ENCODE measurements at regions not wholly inside any gene's neighbourhood (a gene's known extent, or its start where the extent isn't known, plus 50 kb on each side); places are given as distances from the start of the nearest gene placed in this dataset.

DNA sequence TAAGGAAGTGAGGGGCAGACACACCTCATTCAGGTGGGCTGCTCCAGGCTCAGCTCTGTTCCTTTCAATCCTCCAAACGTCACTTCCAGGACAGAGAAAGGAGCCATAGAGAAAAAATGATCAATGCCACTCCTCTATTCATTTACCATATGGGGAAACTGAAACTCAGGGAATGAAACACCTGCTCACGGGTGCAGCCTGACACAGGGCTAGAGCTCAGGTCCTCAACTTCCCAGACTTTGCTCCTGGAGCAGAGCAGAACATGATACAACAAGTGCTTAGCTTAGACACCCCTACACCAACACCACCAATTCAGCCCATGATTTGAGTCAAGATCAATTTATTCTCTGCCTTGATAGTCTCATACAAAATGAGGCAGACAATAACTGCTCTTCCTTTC is 58.5 kb upstream of the LPP start:
- Histone ChIP-seq H3K4me3 (ENCODE audit: low read depth, low read length) (no peak overlapping the region), H3K4me1 (no peaks in the 10 kb centered on the region), H3K9ac (no peak overlapping the region), H2AFZ (no peak overlapping the region), H3K27ac (no peak overlapping the region), H3K36me3 (ENCODE audit: control insufficient read depth, insufficient read depth, low read length) (no peaks in the 10 kb centered on the region), H3K27me3 (ENCODE audit: control insufficient read depth, insufficient read depth, low read length) (no peaks in the 10 kb centered on the region), H3K79me2 (no peaks in the 10 kb centered on the region), H3K9me3 (ENCODE audit: control insufficient read depth, low read length) (no peaks in the 10 kb centered on the region), H3K4me2 (ENCODE audit: low read length) (no peak overlapping the region)
- TF ChIP-seq, protein P1, sequence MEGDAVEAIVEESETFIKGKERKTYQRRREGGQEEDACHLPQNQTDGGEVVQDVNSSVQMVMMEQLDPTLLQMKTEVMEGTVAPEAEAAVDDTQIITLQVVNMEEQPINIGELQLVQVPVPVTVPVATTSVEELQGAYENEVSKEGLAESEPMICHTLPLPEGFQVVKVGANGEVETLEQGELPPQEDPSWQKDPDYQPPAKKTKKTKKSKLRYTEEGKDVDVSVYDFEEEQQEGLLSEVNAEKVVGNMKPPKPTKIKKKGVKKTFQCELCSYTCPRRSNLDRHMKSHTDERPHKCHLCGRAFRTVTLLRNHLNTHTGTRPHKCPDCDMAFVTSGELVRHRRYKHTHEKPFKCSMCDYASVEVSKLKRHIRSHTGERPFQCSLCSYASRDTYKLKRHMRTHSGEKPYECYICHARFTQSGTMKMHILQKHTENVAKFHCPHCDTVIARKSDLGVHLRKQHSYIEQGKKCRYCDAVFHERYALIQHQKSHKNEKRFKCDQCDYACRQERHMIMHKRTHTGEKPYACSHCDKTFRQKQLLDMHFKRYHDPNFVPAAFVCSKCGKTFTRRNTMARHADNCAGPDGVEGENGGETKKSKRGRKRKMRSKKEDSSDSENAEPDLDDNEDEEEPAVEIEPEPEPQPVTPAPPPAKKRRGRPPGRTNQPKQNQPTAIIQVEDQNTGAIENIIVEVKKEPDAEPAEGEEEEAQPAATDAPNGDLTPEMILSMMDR (IDR thresholded peaks at IDR 0.05): no peak

DNA sequence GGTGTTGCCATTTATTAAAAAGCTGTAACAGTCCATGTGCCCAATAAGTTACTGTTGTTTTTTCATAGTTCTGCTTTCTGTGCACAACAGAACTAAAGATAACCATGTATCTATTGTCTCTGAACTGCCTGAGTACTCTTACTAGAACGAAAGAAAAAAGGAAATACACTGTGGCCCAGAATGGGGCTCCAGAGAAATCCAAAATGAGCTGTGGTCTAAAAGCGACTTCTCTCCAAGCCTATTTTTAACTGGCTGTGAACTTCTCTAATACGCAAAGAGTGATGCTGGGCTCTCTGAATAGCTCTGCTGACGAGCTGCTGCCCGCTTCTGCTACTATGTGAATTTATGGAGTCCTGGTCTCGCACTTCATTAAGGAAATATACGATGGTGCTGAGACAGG is 56.2 kb upstream of the LPP start:
- no peak overlapping the region for H3K4me3 ChIP-seq (ENCODE audit: low read depth, low read length)
- H3K79me2 ChIP-seq: no peaks in the 10 kb centered on the region
- H3K4me1 ChIP-seq: no peaks in the 10 kb centered on the region
- TF ChIP-seq, protein P1 (IDR thresholded peaks at IDR 0.05): no peak
- no peak overlapping the region for H3K4me2 ChIP-seq (ENCODE audit: low read length)
- no peaks in the 10 kb centered on the region for H3K27me3 ChIP-seq (ENCODE audit: control insufficient read depth, insufficient read depth, low read length)
- H2AFZ ChIP-seq: no peak overlapping the region
- H3K27ac ChIP-seq: no peak overlapping the region
- no peaks in the 10 kb centered on the region for H3K9me3 ChIP-seq (ENCODE audit: control insufficient read depth, low read length)
- H3K9ac ChIP-seq: no peak overlapping the region
- no peaks in the 10 kb centered on the region for H3K36me3 ChIP-seq (ENCODE audit: control insufficient read depth, insufficient read depth, low read length)

DNA sequence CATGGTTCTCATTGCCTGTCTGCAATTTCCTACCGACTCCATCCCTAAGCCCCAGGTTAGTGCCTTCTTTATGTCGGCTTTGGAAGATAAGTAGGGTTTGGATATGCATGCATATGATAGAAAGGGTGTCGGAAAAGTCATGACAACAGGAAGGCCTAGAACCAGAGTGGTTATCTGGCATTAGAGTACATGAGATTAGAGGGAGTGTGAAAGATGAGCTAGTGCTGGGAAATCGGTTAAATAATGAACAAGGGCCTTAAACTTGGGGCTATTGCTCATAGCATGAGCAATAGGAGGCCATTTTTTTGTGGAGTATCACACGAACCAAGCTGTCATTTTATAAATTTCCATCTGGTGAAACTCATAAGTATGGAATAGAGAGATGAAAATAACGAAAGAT is 54.0 kb upstream of the LPP start:
- H3K27ac ChIP-seq: no peak overlapping the region
- H3K79me2 ChIP-seq: no peaks in the 10 kb centered on the region
- TF ChIP-seq, protein P1 (IDR thresholded peaks at IDR 0.05): no peak
- no peak overlapping the region for H3K4me3 ChIP-seq (ENCODE audit: low read depth, low read length)
- no peaks in the 10 kb centered on the region for H3K27me3 ChIP-seq (ENCODE audit: control insufficient read depth, insufficient read depth, low read length)
- H3K36me3 ChIP-seq (ENCODE audit: control insufficient read depth, insufficient read depth, low read length): no peaks in the 10 kb centered on the region
- no peak overlapping the region for H3K9ac ChIP-seq
- H3K4me1 ChIP-seq: no peaks in the 10 kb centered on the region
- no peak overlapping the region for H3K4me2 ChIP-seq (ENCODE audit: low read length)
- no peak overlapping the region for H2AFZ ChIP-seq
- no peaks in the 10 kb centered on the region for H3K9me3 ChIP-seq (ENCODE audit: control insufficient read depth, low read length)

DNA sequence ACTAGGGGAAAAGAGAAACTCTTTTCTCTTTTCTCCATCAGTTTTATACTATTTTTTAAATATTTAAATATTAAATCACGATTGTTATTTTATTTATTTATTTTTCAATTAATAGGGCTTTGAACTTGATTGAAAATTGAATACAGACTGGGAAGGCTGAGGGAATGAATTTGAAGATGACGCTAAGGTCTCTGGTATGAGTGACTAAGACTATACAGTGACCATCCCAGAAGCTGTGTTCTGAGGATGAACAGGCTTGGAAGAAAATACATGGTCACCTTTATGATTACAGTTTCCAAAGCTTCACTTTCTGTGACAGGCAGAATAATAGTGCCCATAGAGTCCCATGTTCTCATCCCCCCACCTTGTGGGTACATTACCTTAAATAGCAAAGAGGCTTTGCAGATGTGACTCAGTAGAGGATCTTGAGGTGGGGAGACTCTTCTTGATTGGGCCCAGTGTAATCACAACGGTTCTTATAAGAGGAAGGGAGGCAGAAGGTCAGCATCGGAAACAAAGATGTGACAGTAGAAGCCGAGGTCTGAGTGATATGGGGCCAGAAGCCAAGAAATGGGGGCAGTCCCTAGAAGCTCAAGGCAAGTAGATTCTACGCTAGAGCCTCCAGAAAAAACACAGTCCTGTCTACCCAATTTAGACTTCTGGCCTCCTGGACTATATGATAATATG is 51.0 kb upstream of the LPP start:
- Histone ChIP-seq H3K36me3 (ENCODE audit: control insufficient read depth, insufficient read depth, low read length) (no peaks in the 10 kb centered on the region), H3K9me3 (ENCODE audit: control insufficient read depth, low read length) (no peaks in the 10 kb centered on the region), H3K27me3 (ENCODE audit: control insufficient read depth, insufficient read depth, low read length) (no peaks in the 10 kb centered on the region), H3K79me2 (no peaks in the 10 kb centered on the region), H3K4me1 (no peaks in the 10 kb centered on the region), H3K4me2 (ENCODE audit: low read length) (no peak overlapping the region), H3K27ac (no peak overlapping the region), H3K4me3 (ENCODE audit: low read depth, low read length) (no peak overlapping the region), H3K9ac (no peak overlapping the region), H2AFZ (no peak overlapping the region)
- TF ChIP-seq, protein P1 (IDR thresholded peaks at IDR 0.05): no peak

DNA sequence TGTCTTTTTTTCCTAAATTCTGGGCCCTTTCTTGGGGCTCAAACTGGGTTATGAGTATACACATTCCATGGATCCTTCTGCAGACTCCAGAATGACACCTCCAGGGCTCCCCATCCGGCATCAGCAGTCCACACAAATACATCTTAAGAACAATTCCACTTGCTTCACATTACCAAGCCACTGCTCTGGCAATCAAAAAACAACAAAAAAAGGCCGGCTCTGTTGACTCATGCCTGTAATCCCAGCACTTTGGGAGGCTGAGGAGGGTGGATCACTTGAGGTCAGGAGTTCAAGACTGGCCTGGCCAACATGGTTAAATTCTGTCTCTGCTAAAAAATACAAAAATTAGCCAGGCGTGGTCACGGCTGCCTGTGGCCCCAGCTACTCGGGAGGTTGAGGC is 49.9 kb upstream of the LPP start:
- Histone ChIP-seq H3K79me2 (no peaks in the 10 kb centered on the region), H3K27me3 (ENCODE audit: control insufficient read depth, insufficient read depth, low read length) (no peaks in the 10 kb centered on the region), H3K9me3 (ENCODE audit: control insufficient read depth, low read length) (no peaks in the 10 kb centered on the region), H3K36me3 (ENCODE audit: control insufficient read depth, insufficient read depth, low read length) (no peaks in the 10 kb centered on the region), H3K9ac (no peak overlapping the region), H3K4me1 (no peaks in the 10 kb centered on the region), H3K4me2 (ENCODE audit: low read length) (no peak overlapping the region), H3K27ac (no peak overlapping the region), H2AFZ (no peak overlapping the region), H3K4me3 (ENCODE audit: low read depth, low read length) (no peak overlapping the region)
- TF ChIP-seq, protein P1 (IDR thresholded peaks at IDR 0.05): no peak
